ENCODE measurements at regions not wholly inside any gene's neighbourhood (a gene's known extent, or its start where the extent isn't known, plus 50 kb on each side); places are given as distances from the start of the nearest gene placed in this dataset.

GRCh38 chr3:27935492-27935891 is 213.4 kb upstream of the EOMES start:
- DNase-seq (ENCODE audit: low spot score), result no peak

DNA sequence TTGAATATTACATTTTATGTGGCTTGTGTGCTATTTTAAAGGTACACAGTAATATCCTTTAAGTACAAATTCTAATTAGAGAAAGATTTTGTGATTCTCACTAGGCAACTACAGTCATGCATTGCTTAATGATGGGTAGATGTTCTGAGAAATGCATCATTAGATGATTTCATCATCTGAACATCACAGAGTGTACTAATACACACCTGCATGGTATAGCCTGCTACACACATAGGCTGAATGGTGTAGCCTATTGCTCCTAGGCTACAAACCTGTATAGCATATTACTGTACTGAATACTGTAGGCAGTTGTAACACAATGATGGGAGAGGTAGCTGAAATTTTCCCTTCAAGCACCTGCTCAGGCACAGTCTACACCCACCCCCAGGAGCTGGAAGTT is 217.4 kb upstream of the EOMES start:
- no peak for DNase-seq (ENCODE audit: low spot score)

DNA sequence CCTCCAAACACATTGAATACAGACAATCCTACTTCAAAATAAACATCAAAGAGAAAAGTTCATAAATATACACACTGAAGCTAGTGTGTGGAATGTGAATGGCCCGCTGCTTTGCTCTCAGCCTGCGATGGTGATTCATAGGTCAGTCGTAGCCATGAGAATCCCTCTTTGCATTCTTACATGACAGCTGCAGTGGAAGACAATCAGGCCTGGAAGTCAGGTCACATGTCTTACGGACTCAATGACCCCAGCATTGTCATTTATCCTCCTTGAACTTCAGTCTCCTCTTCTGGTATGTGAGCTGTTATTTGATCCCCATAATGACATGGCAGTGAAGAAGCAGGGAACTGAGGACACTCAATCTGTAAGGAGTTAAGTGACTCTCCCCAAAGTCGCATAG is 217.8 kb upstream of the EOMES start:
- no peak for DNase-seq (ENCODE audit: low spot score)

DNA sequence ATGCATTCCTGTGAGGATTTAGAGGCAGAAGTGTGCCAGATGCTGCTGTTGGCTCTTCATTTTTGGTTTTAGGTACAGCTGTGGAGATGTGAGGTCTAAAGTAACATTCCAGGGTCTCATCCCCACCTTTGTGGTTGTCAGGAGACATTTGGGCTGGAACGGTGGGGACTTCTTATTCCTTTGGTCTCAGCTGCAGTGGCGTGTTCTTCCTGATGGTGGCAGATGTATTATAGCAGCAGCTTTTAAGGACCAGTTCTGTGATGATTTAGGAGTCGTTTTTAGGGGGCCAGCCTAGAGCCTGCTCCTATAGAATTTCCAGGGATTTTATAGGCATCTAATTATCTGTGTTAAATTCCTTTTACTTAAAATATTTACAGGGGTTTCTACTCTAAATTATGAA is 221.0 kb upstream of the EOMES start:
- peak; percentile 10 for DNase-seq (ENCODE audit: low spot score)

GRCh38 chr3:27945229-27945628 is 223.1 kb upstream of the EOMES start:
- no peak for DNase-seq (ENCODE audit: low spot score)

DNA sequence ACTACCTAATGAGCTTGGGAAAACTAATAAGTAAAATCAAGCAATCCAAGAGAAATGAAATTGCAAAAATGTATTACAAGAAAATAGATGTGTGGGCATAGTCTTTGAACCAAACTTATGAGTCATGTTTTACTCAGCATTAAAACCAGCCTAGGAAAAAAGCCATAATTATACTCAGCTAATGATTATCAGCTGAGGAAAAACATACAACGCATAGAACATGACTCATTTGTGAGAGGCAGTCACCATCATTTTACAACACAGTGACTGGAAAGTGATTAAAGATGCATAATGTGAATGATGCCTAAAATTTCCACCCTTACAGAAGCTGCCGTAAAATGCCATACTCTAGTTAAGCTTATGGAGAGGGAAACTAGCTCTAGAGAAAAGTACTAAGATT is 238.0 kb upstream of the EOMES start:
- DNase-seq (ENCODE audit: low spot score), result no peak

GRCh38 chr3:27963519-27963918 is 241.4 kb upstream of the EOMES start:
- DNase-seq (ENCODE audit: low spot score), result no peak

- no peak for DNase-seq (ENCODE audit: low spot score)
Observed at GRCh38 chr3:27971600-27971999, 249.5 kb upstream of the EOMES start.

- no peak for DNase-seq (ENCODE audit: low spot score)
Observed at GRCh38 chr3:27976933-27977332, 254.8 kb upstream of the EOMES start.

- no peak for DNase-seq (ENCODE audit: low spot score)
Observed at GRCh38 chr3:27978440-27978839, 256.3 kb upstream of the EOMES start.

- DNase-seq (ENCODE audit: low spot score), result no peak
Observed at GRCh38 chr3:27985369-27986035, 255.9 kb upstream of the CMC1 start.

GRCh38 chr3:27986234-27986879 is 255.1 kb upstream of the CMC1 start:
- DNase-seq (ENCODE audit: low spot score), result no peak

- no peak for DNase-seq (ENCODE audit: low spot score)
Observed at GRCh38 chr3:27990324-27990723, 251.1 kb upstream of the CMC1 start.

DNA sequence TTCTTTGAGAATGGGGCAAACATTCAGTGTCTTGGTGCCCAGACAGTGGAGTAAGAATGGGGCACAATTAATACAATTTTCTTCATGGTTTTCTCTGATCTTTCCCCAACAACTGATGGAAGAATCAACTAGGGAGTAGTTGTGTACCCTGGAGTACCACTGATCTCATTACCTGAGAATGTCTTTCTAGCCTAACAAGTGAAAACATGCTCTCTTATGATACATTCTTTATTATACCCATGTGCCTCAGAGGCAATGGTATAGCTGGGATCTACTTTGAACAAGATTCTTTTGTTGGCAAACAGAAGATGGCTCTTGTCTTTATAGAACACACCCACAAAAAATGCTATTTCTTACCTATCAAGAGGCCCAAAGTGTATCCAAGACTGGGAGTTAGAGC is 250.6 kb upstream of the CMC1 start:
- DNase-seq (ENCODE audit: low spot score), result no peak

GRCh38 chr3:27993051-27993450 is 248.4 kb upstream of the CMC1 start:
- DNase-seq (ENCODE audit: low spot score), result no peak

DNA sequence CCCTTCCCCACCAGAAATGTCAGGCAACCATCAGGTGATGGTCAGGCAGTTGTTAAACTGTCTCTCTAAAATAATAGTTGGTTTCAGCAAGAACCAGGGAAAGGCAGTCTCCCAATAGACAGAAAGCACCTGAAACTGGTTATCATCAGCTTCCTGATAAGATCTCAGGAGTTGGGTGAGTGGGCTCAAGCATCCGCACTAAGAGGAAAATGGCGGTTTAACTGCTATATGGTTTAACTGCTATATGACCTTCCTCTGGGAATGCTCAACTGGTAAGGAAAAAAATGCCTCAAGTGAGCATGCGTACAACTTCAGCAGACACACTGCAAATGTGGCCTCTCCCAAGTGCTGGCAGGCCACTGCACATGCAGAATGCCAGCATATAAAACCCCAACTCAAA is 240.8 kb upstream of the CMC1 start:
- peak; percentile 71 for DNase-seq (ENCODE audit: low spot score)

DNA sequence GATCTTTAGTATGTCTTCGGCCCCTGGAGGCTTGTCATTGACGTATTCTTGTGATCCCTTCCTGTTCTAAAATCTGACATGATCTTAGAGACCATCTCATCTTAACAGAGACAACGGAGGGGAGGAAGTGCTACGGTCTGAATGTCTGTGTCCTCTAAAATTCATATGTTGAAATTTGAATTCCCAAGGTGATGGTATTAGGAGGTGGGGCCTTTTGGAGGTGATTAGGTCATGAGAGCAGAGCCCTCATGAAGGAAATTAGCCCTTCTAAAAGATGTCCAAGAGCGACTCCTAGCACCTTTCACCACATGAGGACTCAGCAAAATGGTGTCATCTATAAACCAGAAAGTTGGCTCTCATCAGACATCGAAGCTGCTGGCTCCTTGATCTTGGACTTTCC is 233.2 kb upstream of the CMC1 start:
- DNase-seq (ENCODE audit: low spot score), result no peak

DNA sequence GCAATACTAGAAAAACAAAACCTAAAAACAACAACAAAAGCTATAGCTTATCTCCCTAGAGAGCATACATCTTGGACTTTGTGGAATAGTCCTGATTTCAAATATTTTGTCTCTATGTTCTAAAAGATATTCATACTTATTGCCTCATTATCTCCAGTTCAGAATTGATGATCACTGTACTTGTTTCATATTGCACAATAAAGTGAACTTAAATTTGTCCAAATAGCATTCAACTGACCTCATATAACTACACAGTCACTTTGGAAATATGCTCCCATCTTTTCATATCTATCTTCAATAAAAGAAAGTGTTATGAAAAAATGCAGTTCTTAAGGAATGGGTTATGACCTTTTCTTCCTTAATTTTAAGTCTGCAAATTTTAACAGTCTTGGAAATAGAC is 228.6 kb upstream of the CMC1 start:
- no peak for DNase-seq (ENCODE audit: low spot score)

- DNase-seq (ENCODE audit: low spot score), result no peak
Observed at GRCh38 chr3:28013864-28014473, 227.4 kb upstream of the CMC1 start.

GRCh38 chr3:28018925-28019718 is 222.3 kb upstream of the CMC1 start:
- no peak for DNase-seq (ENCODE audit: low spot score)

DNA sequence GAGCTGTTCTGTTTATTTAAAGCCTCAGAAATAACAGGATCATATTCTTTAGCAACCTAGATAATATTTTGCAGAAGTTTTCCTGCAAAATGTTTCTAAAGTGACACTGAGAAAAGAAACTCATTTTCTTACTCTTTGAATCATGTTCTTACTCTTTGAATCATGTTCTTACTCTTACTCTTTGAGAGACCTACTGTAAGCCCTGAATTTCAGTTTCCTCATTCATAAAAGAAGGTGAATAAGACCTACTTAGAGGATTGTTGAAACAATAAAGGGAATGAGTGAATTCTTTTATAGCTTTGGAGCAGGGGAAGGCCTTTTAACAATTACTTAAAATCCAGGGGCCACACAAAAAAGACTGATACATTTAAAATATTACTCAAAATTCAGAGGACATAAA is 221.7 kb upstream of the CMC1 start:
- DNase-seq (ENCODE audit: low spot score), result no peak

GRCh38 chr3:28022916-28023315 is 218.5 kb upstream of the CMC1 start:
- no peak for DNase-seq (ENCODE audit: low spot score)
